GM21737 (cell line): ENCODE measurements at regions not wholly inside any gene's neighbourhood (a gene's known extent, or its start where the extent isn't known, plus 50 kb on each side); places are given as distances from the start of the nearest gene placed in this dataset.
"Not testable (repeated sequence)": the region's sequence is repeated elsewhere in the genome, so short reads cannot be mapped to it uniquely, and the experiment has no call there.

ENCODE experiments used
- ATAC-seq: cut with Tn5 transposase; IDR thresholded peaks from one replicate; pipeline ENCODE4 v1.9.1; 2021; ENCODE audit warnings: mild to moderate bottlenecking, moderate library complexity; ENCODE audit not compliant: unreplicated experiment

- not testable (repeated sequence) for ATAC-seq
Measured at GRCh38 chr7:142507066-142507465, 242.2 kb upstream of the PRSS1 start.

GRCh38 chr7:142506601-142507000 is 242.7 kb upstream of the PRSS1 start:
- ATAC-seq, result no peak

- ATAC-seq, result not testable (repeated sequence)
Measured at GRCh38 chr7:142503949-142504348, 245.3 kb upstream of the PRSS1 start.

DNA sequence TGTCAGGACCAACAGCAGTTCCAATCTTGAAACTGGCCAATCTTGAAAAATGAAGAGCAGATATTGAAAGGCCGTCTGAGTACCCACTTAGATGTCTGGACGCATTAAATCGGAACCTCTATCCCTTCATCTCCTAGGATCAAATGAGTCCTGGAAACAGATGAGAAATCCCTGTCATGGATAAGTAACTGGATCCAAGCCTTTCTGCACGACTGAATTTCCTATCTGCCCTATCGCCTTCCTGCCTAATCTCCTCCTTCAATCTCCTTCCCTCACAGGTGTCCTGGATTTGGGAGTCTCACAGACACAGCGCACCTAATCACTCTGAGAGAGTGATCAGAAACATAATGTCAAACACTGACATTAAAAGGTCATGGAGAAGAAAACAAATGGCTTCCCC is 245.2 kb upstream of the PRSS58 start:
- ATAC-seq, result no peak

DNA sequence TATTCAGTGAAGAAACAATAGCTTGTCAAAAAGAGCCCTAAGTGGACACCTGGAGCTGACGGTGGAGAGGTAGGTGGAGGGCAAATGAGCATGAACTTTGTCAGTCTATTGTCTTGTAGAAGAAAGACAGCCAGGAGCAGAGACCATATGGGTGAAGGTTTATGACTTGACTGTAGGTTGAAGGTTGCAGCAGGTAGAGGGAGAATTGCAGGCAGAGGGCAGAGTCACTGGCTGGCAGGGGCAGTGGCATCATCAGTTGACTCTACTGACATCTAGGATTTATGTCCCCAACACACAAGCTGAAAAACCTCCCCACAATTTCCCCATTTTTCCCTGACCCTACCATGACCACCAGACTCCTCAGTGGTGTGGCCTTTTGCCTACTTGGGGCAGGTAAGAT is 243.6 kb upstream of the PRSS58 start:
- no peak for ATAC-seq

DNA sequence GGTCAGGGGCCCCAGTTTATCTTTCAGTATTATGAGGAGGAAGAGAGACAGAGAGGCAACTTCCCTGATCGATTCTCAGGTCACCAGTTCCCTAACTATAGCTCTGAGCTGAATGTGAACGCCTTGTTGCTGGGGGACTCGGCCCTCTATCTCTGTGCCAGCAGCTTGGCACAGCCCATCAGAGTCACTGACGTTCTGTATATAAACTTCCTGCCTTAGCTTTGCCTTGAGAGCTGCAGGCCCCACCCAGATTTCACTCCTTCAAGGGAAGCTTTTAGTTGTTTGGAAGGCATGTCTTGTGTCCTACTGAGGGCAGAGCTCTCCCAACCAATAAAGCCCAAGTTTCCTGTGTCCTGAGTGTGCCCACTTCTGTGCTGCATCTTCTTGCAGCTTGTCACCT is 242.5 kb upstream of the PRSS58 start:
- ATAC-seq, result no peak

GRCh38 chr7:142499635-142500034 is 241.8 kb upstream of the PRSS58 start:
- ATAC-seq, result no peak

DNA sequence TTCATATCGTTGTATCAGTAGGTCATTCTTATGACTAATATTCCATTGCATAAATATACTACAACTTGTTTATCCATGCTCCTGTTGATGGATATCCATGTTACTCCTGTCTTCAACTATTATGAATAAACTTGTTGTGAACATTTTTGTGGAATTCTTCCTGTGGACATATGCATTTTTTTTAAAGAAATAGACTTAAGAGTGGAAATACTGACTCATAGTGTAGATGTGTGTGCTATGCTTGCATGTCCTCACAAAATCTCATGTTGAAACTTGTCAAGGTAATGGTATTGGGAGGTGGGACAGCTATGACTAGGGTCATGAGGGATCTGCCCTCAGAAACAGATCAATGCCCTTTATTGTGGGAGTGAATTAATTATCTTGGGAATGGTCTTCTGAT is 240.5 kb upstream of the PRSS58 start:
- ATAC-seq, result no peak

GRCh38 chr7:142496545-142496991 is 238.7 kb upstream of the PRSS58 start:
- no peak for ATAC-seq

GRCh38 chr7:142495879-142496278 is 238.0 kb upstream of the PRSS58 start:
- not testable (repeated sequence) for ATAC-seq

- not testable (repeated sequence) for ATAC-seq
Measured at GRCh38 chr7:142495301-142495700, 237.4 kb upstream of the PRSS58 start.

DNA sequence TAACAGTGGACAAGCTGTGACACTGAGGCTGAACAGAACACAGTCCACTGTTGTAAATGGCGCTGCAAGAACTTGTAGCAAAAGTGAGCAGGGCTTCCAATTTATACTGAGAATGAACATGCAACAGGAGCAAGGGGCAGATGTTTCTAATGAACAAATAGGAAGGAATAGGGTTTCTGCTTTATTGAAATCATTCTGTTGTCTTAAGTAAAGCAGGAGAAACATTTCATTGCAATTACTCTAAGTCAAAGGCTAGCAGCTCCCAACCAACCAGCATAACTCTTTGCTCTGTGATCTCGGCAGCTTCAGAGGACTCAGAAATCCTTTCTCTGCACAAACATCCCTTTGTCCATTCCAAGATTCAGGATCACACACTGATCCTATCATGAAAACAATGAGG is 236.2 kb upstream of the PRSS58 start:
- ATAC-seq, result no peak

DNA sequence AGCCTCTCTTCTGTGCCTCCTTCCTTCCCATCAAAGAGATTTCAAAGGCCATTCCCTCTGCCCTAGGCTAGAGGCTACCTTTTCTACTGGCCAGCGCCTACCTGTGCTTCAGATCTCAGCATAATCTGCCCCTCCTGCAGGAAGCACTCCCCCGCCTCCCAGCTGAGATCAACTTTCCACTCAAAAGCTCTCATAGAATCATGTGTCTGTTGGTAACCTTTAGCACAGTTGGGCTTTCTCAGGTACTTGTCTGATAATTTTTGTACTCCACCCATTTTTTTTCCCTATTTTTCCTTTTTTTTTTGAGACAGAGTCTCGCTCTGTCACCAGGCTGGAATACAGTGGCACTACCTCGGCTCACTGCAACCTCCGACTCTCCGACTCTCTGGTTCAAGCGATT is 231.0 kb upstream of the PRSS58 start:
- ATAC-seq, result no peak

- ATAC-seq, result no peak
Measured at GRCh38 chr7:142488036-142488633, 230.3 kb upstream of the PRSS58 start.

DNA sequence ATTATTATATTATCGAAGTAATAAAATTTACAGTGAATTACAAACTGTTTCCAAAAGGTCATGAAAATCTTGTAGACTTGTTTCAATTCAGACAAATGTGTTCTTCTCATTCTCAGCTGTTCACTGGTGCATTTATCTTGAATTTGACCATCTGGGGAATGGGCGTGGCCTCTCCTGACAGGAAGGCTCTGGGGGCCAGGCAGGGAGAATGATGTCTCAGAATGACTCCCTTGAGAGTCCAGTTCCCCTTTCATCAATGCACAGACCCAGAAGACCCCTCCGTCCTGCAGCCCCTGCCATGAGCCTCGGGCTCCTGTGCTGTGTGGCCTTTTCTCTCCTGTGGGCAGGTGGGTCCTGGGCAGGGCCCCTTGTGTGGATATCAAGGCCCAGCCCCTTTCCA is 229.7 kb upstream of the PRSS58 start:
- ATAC-seq, result not testable (repeated sequence)

DNA sequence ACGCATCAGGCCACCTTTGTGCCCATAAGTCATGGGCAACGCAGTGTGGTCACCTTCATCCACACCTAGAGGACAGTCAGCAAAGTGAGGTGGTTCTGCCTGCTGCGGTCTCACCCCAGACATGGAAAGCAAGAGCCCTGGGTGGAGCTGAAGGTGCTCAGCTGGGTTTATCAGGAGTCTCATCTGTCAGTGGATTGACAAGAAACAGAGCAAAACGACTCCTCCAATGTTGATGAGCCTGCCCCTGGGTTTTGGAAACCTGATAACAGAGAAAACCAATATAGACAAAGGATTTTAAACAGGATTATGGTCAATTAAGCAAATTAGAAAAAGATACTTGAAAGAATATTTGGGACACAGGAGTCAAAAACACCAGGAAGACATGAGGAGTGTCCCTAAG is 229.3 kb upstream of the PRSS58 start:
- no peak for ATAC-seq

GRCh38 chr7:142485617-142486226 is 227.9 kb upstream of the PRSS58 start:
- ATAC-seq, result no peak

GRCh38 chr7:142483659-142484317 is 225.9 kb upstream of the PRSS58 start:
- no peak for ATAC-seq

DNA sequence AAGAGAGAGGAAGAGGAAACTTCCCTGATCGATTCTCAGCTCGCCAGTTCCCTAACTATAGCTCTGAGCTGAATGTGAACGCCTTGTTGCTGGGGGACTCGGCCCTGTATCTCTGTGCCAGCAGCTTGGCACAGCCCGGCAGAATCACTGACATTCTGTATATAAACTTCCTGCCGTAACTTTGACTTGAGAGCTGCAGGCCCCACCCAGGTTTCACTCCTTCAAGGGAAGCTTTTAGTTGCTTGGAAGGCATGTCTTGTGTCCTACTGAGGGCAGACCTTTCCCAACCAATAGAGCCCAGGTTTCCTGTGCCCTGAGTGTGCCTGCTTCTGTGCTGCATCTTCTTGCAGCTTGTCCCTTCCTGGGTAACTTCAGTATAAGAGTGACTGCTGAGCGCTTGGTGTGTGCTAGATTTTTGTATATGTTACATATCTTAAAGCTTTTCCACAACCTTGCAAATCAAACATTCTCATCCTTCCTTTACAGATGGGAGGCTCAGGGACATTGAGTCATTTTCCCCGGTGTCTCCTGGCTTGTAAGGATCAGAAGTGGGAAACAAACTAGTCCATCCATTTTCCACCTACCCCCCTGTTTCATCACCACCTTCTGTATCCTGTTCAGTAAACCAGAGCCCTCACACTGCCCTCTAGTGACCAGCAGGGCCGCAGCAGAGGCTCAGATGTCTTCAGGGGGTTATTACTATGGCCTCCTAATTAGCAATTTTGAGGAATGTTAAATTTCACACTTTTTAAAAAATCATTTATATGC is 225.2 kb upstream of the PRSS58 start:
- ATAC-seq, result peak; percentile 60

DNA sequence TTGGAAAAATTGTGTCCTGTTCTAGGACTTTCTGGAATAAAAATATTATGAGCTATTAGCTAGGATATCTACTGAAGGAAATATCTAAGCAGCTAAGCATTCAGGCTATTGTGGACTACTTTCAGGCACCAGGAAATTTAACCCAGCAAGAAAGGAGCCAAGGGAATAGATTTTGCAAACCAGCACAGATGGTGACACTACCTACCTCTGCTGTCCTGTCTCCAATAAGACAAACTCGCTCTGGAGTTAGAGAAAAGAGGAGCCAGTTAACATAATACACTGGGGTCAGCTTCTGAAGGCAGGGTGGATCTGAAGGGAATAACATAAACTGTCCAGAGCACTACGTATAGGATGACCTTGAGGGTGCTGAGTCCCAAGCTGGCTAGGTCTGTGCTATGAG is 223.7 kb upstream of the PRSS58 start:
- no peak for ATAC-seq

GRCh38 chr7:142478479-142479220 is 220.8 kb upstream of the PRSS58 start:
- ATAC-seq, result peak; percentile 71
